GM13977 (cell line): ENCODE measurements at regions not wholly inside any gene's neighbourhood (a gene's known extent, or its start where the extent isn't known, plus 50 kb on each side); places are given as distances from the start of the nearest gene placed in this dataset.

Experiments
- DNase-seq: peaks from one replicate; pipeline ENCODE4 v3.0.0; 2012; ENCODE audit warnings: low spot score
- CTCF ChIP-seq: IDR thresholded peaks from 2 replicates; pipeline ENCODE4 v1.5.1; 2012; ENCODE audit warnings: mild to moderate bottlenecking, control low read depth; ENCODE audit not compliant: insufficient read depth; ENCODE audit errors: extremely low read depth, missing control alignments
- in situ Hi-C: fragments of 300-500 bp; cut with MboI; formaldehyde crosslinking; loops from one replicate; pipeline ENCODE4 v1.12.0; 2022; ENCODE audit warnings: low sequenced_read_pairs, low pct_unique_long_range_greater_than_20kb, mixed read lengths, inconsistent platforms; ENCODE audit not compliant: unreplicated experiment

- no peak for TF ChIP-seq CTCF
- in situ Hi-C loops, result no loop called here
- no peak for DNase-seq
Observed at GRCh38 chr2:88868861-88869260, 177.4 kb downstream of the RPIA start.

DNA sequence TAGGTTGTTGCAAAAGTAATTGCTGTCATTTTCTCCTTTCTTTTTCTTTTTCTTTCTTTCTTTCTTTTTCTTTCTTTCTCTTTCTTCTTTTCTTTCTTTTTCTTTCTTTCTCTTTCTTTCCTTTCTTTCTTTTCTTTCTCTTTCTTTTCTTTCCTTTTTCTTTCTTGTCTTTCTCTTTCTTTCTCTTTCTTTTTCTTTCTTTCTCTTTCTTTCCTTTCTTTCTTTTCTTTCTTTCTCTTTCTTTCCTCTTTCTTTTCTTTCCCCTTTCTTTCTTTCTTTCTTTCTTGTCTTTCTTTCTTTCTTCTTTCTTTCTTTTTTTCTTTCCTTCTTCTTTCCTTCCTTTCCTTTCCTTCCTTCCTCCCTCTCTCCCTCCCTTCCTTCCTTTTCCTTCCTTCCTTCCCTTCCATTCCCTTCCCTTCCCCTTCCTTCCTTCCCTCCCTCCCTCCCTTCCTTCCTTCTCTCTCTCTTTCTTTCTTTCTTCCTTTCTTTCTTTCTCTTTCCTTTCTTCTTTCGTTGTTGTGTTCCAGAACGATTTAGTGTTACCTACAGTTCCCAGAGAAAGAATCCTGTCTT lies 178.9 kb downstream of the RPIA start:
- in situ Hi-C loops, result no loop called here
- TF ChIP-seq CTCF, result no peak

GRCh38 chr2:88871336-88871735 lies 179.9 kb downstream of the RPIA start:
- in situ Hi-C loops, result no loop called here
- DNase-seq, result no peak
- no peak for TF ChIP-seq CTCF

More for the DNA sequence above, 178.9 kb downstream of the RPIA start:
- DNase-seq, result no peak

DNA sequence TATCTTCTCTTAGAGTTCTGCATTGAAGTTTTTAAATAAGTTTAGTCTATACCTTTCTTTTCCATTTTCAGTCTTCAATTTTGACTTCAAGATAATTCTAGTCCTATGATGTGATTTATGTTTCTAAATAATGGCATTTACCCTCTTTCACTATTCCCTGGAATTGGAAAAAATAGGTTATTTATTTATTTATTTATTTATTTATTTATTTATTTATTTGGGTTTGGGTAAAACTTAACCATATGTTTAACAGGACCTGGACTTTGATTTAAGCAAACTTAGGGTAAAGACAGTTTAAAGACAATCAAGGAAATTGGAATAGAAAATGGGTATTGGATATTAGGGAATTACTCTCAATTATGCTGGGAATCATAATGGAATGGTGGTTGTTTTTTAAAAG lies 182.1 kb downstream of the RPIA start:
- no peak for DNase-seq
- TF ChIP-seq CTCF, result no peak
- in situ Hi-C loops, result no loop called here

- peak; percentile 11 for TF ChIP-seq CTCF
- in situ Hi-C loops, result no loop called here
- no peak for DNase-seq
Observed at GRCh38 chr2:88874063-88874657, 182.7 kb downstream of the RPIA start.

- in situ Hi-C loops, result no loop called here
- TF ChIP-seq CTCF, result no peak
- DNase-seq, result no peak
Observed at GRCh38 chr2:88875736-88876135, 184.3 kb downstream of the RPIA start.
